ENCODE measurements at regions not wholly inside any gene's neighbourhood (a gene's known extent, or its start where the extent isn't known, plus 50 kb on each side); places are given as distances from the start of the nearest gene placed in this dataset.

- no peak overlapping the region for H3K4me3 ChIP-seq (ENCODE audit: low read depth, low read length)
- H3K36me3 ChIP-seq (ENCODE audit: control insufficient read depth, insufficient read depth, low read length), result no peaks in the 10 kb centered on the region
- ChIA-PET CTCF (no interaction called here), POLR2A (no interaction called here)
- H3K27me3 ChIP-seq (ENCODE audit: control insufficient read depth, insufficient read depth, low read length), result no peaks in the 10 kb centered on the region
- DNase-seq (ENCODE audit: low read depth), result peak; percentile 9
- TF ChIP-seq CTCF (IDR thresholded peaks at IDR 0.05; ENCODE audit: insufficient read depth, low read depth, low read length), result no peak
Observed at GRCh38 chr22:47835726-47836125, 1073.3 kb downstream of the TBC1D22A start.

GRCh38 chr22:47826016-47826415 is 1063.6 kb downstream of the TBC1D22A start:
- DNase-seq (ENCODE audit: low read depth), result no peak
- Histone ChIP-seq H3K27me3 (ENCODE audit: control insufficient read depth, insufficient read depth, low read length) (no peaks in the 10 kb centered on the region), H3K4me3 (ENCODE audit: low read depth, low read length) (no peak overlapping the region), H3K36me3 (ENCODE audit: control insufficient read depth, insufficient read depth, low read length) (no peaks in the 10 kb centered on the region)
- CTCF ChIA-PET, result no interaction called here
- POLR2A ChIA-PET, result no interaction called here
- TF ChIP-seq CTCF (IDR thresholded peaks at IDR 0.05; ENCODE audit: insufficient read depth, low read depth, low read length), result no peak

- Histone ChIP-seq H3K27me3 (ENCODE audit: control insufficient read depth, insufficient read depth, low read length) (no peaks in the 10 kb centered on the region), H3K4me3 (ENCODE audit: low read depth, low read length) (no peak overlapping the region), H3K36me3 (ENCODE audit: control insufficient read depth, insufficient read depth, low read length) (no peaks in the 10 kb centered on the region)
- POLR2A ChIA-PET, result no interaction called here
- TF ChIP-seq CTCF (IDR thresholded peaks at IDR 0.05; ENCODE audit: insufficient read depth, low read depth, low read length), result no peak
- CTCF ChIA-PET, result no interaction called here
- no peak for DNase-seq (ENCODE audit: low read depth)
Observed at GRCh38 chr22:47822422-47822821, 1060.0 kb downstream of the TBC1D22A start.

- Histone ChIP-seq H3K27me3 (ENCODE audit: control insufficient read depth, insufficient read depth, low read length) (no peaks in the 10 kb centered on the region), H3K4me3 (ENCODE audit: low read depth, low read length) (no peak overlapping the region), H3K36me3 (ENCODE audit: control insufficient read depth, insufficient read depth, low read length) (no peaks in the 10 kb centered on the region)
- CTCF ChIA-PET, result no interaction called here
- no peak for DNase-seq (ENCODE audit: low read depth)
- POLR2A ChIA-PET, result no interaction called here
- TF ChIP-seq CTCF (IDR thresholded peaks at IDR 0.05; ENCODE audit: insufficient read depth, low read depth, low read length), result no peak
Observed at GRCh38 chr22:47818496-47818895, 1056.0 kb downstream of the TBC1D22A start.

- Histone ChIP-seq H3K4me3 (ENCODE audit: low read depth, low read length) (no peak overlapping the region), H3K36me3 (ENCODE audit: control insufficient read depth, insufficient read depth, low read length) (no peaks in the 10 kb centered on the region), H3K27me3 (ENCODE audit: control insufficient read depth, insufficient read depth, low read length) (no peaks in the 10 kb centered on the region)
- CTCF ChIA-PET, result no interaction called here
- TF ChIP-seq CTCF (IDR thresholded peaks at IDR 0.05; ENCODE audit: insufficient read depth, low read depth, low read length), result no peak
- no peak for DNase-seq (ENCODE audit: low read depth)
- POLR2A ChIA-PET, result no interaction called here
Observed at GRCh38 chr22:47817380-47817779, 1054.9 kb downstream of the TBC1D22A start.

Data from BJ (cell line).